ENCODE measurements at regions not wholly inside any gene's neighbourhood (a gene's known extent, or its start where the extent isn't known, plus 50 kb on each side); places are given as distances from the start of the nearest gene placed in this dataset.

DNA sequence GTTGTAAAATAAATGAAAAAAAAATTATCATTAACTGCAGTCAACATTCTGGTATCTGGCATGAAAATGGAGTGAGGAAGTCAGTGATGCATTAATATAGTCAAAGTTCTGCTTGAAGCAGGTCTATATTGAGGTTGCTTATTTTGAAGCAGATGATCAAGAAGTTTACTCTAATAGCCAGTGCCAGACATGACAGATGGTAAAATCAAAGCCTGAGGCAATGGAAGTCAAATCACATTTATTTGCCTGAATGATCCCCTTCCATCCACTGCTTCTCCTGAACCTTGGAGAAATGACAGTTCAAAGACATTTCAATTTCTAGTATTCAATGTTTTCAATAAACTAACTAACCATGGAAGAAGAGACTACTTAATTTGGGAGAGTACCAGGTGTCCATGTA is 430.0 kb downstream of the FAM181B start:
- no peaks in the 10 kb centered on the region for H3K4me1 ChIP-seq (ENCODE audit: insufficient read depth, low read length)
- no peaks in the 10 kb centered on the region for H4K20me1 ChIP-seq (ENCODE audit: low read length)
- no peak overlapping the region for H3K27ac ChIP-seq (ENCODE audit: low read length)
- no peak for DNase-seq
- H3K9ac ChIP-seq (ENCODE audit: low read length) = no peak overlapping the region
- peaks cover 15% of the 10 kb centered on the region for H3K9me3 ChIP-seq (ENCODE audit: low read length)
- intact Hi-C loops (cut with micrococcal nuclease) = no loop called here
- H2AFZ ChIP-seq (ENCODE audit: low read length) = no peak overlapping the region
- BruUV-seq (replicated peaks) = no TSS peak
- ChIA-PET CTCF (no interaction called here), POLR2A (ENCODE audit: unreplicated experiment) (no interaction called here)
- no peaks in the 10 kb centered on the region for H3K27me3 ChIP-seq (ENCODE audit: low read length)
- H3K4me2 ChIP-seq (ENCODE audit: low read length) = no peak overlapping the region
- no peak for ATAC-seq
- no peaks in the 10 kb centered on the region for H3F3A ChIP-seq (ENCODE audit: low read length, unreplicated experiment)
- no peaks in the 10 kb centered on the region for H3K36me3 ChIP-seq (ENCODE audit: low read depth, low read length)
- H3K9me2 ChIP-seq (replicated peaks; ENCODE audit: low read length) = no peaks in the 10 kb centered on the region
- H3K4me3 ChIP-seq (ENCODE audit: low read length) = no peak overlapping the region
- no peaks in the 10 kb centered on the region for H3K79me2 ChIP-seq (ENCODE audit: low read length)
- TF ChIP-seq, protein P1, sequence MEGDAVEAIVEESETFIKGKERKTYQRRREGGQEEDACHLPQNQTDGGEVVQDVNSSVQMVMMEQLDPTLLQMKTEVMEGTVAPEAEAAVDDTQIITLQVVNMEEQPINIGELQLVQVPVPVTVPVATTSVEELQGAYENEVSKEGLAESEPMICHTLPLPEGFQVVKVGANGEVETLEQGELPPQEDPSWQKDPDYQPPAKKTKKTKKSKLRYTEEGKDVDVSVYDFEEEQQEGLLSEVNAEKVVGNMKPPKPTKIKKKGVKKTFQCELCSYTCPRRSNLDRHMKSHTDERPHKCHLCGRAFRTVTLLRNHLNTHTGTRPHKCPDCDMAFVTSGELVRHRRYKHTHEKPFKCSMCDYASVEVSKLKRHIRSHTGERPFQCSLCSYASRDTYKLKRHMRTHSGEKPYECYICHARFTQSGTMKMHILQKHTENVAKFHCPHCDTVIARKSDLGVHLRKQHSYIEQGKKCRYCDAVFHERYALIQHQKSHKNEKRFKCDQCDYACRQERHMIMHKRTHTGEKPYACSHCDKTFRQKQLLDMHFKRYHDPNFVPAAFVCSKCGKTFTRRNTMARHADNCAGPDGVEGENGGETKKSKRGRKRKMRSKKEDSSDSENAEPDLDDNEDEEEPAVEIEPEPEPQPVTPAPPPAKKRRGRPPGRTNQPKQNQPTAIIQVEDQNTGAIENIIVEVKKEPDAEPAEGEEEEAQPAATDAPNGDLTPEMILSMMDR (conservative IDR thresholded peaks at IDR 0.05; ENCODE audit: low read depth, low read length) = no peak
- TF ChIP-seq EZH2 (IDR thresholded peaks at IDR 0.05; ENCODE audit: low read length, unreplicated experiment) (no peak), EZH2phosphoT487 (IDR thresholded peaks at IDR 0.05; ENCODE audit: borderline replicate concordance, low read length) (no peak)

DNA sequence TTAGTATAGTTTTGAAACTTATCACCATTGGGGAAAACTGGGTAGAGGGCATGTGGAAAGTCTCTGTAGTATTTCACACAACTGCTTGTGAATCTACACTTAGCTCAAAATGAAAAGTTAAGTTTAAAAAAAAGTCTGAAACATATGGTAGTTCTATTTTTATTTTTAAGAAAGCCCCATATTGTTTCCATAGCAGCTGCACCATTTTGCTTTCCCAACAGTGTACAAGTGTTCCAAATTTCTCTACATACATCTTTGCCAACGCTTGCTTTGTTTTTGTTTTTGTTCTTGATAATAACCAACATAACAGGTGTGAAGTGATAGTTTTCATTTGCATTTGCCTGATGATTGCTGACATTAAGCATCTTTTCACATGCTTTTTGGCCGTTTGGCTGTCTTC is 445.2 kb downstream of the FAM181B start:
- Histone ChIP-seq H3K9ac (ENCODE audit: low read length) (no peak overlapping the region), H3K4me2 (ENCODE audit: low read length) (no peak overlapping the region), H3K4me3 (ENCODE audit: low read length) (no peak overlapping the region), H2AFZ (ENCODE audit: low read length) (no peak overlapping the region), H3K9me2 (replicated peaks; ENCODE audit: low read length) (no peaks in the 10 kb centered on the region), H3K27ac (ENCODE audit: low read length) (no peak overlapping the region), H4K20me1 (ENCODE audit: low read length) (no peaks in the 10 kb centered on the region), H3K4me1 (ENCODE audit: insufficient read depth, low read length) (no peaks in the 10 kb centered on the region), H3K36me3 (ENCODE audit: low read depth, low read length) (no peaks in the 10 kb centered on the region), H3K79me2 (ENCODE audit: low read length) (no peaks in the 10 kb centered on the region), H3K9me3 (ENCODE audit: low read length) (peaks cover 24% of the 10 kb centered on the region), H3K27me3 (ENCODE audit: low read length) (no peaks in the 10 kb centered on the region), H3F3A (ENCODE audit: low read length, unreplicated experiment) (no peaks in the 10 kb centered on the region)
- TF ChIP-seq EZH2phosphoT487 (IDR thresholded peaks at IDR 0.05; ENCODE audit: borderline replicate concordance, low read length) = no peak
- TF ChIP-seq, protein P1 (conservative IDR thresholded peaks at IDR 0.05; ENCODE audit: low read depth, low read length) = no peak
- TF ChIP-seq EZH2 (IDR thresholded peaks at IDR 0.05; ENCODE audit: low read length, unreplicated experiment) = no peak
- DNase-seq (no peak), ATAC-seq (no peak)
- BruUV-seq (replicated peaks) = no TSS peak
- POLR2A ChIA-PET (ENCODE audit: unreplicated experiment) = no interaction called here
- intact Hi-C loops (cut with micrococcal nuclease) = no loop called here
- CTCF ChIA-PET = no interaction called here

DNA sequence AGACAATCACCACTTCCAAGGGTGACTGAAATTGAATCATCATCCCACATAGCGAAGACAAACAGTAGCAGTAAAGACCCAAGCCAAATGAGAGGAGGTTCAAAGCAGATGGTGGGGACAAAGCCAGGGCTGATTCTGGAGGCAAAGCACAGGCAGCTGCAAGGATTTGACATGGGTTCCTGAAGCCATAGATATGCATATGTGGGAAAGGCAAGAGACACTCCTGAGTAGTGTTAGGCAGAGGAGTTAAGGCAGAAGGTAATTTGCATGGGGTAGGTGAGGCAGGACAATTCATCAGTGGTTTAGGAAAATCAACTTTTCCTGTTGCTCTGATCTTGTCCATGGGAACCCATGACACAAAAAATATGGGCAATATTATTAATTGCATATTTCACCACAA is 462.8 kb downstream of the FAM181B start:
- no peaks in the 10 kb centered on the region for H3K9me2 ChIP-seq (replicated peaks; ENCODE audit: low read length)
- no peaks in the 10 kb centered on the region for H3K36me3 ChIP-seq (ENCODE audit: low read depth, low read length)
- BruUV-seq (replicated peaks) = no TSS peak
- intact Hi-C loops (cut with micrococcal nuclease) = no loop called here
- no peak overlapping the region for H3K27ac ChIP-seq (ENCODE audit: low read length)
- no peak overlapping the region for H2AFZ ChIP-seq (ENCODE audit: low read length)
- H3K4me2 ChIP-seq (ENCODE audit: low read length) = no peak overlapping the region
- no peaks in the 10 kb centered on the region for H3F3A ChIP-seq (ENCODE audit: low read length, unreplicated experiment)
- peaks cover 9% of the 10 kb centered on the region for H3K9me3 ChIP-seq (ENCODE audit: low read length)
- ChIA-PET CTCF (no interaction called here), POLR2A (ENCODE audit: unreplicated experiment) (no interaction called here)
- DNase-seq (no peak), ATAC-seq (no peak)
- no peak overlapping the region for H3K9ac ChIP-seq (ENCODE audit: low read length)
- no peaks in the 10 kb centered on the region for H3K27me3 ChIP-seq (ENCODE audit: low read length)
- no peaks in the 10 kb centered on the region for H4K20me1 ChIP-seq (ENCODE audit: low read length)
- no peaks in the 10 kb centered on the region for H3K4me1 ChIP-seq (ENCODE audit: insufficient read depth, low read length)
- TF ChIP-seq EZH2phosphoT487 (IDR thresholded peaks at IDR 0.05; ENCODE audit: borderline replicate concordance, low read length) (no peak), EZH2 (IDR thresholded peaks at IDR 0.05; ENCODE audit: low read length, unreplicated experiment) (no peak)
- TF ChIP-seq, protein P1 (conservative IDR thresholded peaks at IDR 0.05; ENCODE audit: low read depth, low read length) = no peak
- H3K79me2 ChIP-seq (ENCODE audit: low read length) = no peaks in the 10 kb centered on the region
- H3K4me3 ChIP-seq (ENCODE audit: low read length) = no peak overlapping the region

All from PC-3 (cell line).